HG03139 (cell line): ENCODE measurements at regions not wholly inside any gene's neighbourhood (a gene's known extent, or its start where the extent isn't known, plus 50 kb on each side); places are given as distances from the start of the nearest gene placed in this dataset.
A peak's percentile ranks its signal among the peaks of the same experiment; 100 is the strongest.
"Not testable (repeated sequence)": the region's sequence is repeated elsewhere in the genome, so short reads cannot be mapped to it uniquely, and the experiment has no call there.

Source experiments
- ATAC-seq: cut with Tn5 transposase; IDR thresholded peaks from one replicate; pipeline ENCODE4 v1.9.1; 2021; ENCODE audit not compliant: unreplicated experiment

GRCh38 chr12:42030588-42030987, 114.1 kb downstream of the GXYLT1 start:
- ATAC-seq: no peak

- no peak for ATAC-seq
These were observed 117.1 kb downstream of the GXYLT1 start for GRCh38 chr12:42027546-42027945.

GRCh38 chr12:42024495-42024830, 120.2 kb downstream of the GXYLT1 start:
- ATAC-seq: no peak

GRCh38 chr12:42023733-42024494, 120.8 kb downstream of the GXYLT1 start:
- peak; percentile 91 for ATAC-seq

GRCh38 chr12:42021937-42022336, 122.7 kb downstream of the GXYLT1 start:
- not testable (repeated sequence) for ATAC-seq

GRCh38 chr12:42021469-42021868, 123.2 kb downstream of the GXYLT1 start:
- no peak for ATAC-seq

GRCh38 chr12:42020226-42020625, 124.4 kb downstream of the GXYLT1 start:
- no peak for ATAC-seq

- no peak for ATAC-seq
These were observed 124.9 kb downstream of the GXYLT1 start for GRCh38 chr12:42019746-42020145.

- ATAC-seq: no peak
These were observed 127.6 kb downstream of the GXYLT1 start for GRCh38 chr12:42017051-42017450.

GRCh38 chr12:42015051-42015461, 129.6 kb downstream of the GXYLT1 start:
- ATAC-seq: no peak

- ATAC-seq: not testable (repeated sequence)
These were observed 132.2 kb downstream of the GXYLT1 start for GRCh38 chr12:42012501-42012900.

- no peak for ATAC-seq
These were observed 134.0 kb downstream of the GXYLT1 start for GRCh38 chr12:42010715-42011114.

GRCh38 chr12:42010257-42010656, 134.4 kb downstream of the GXYLT1 start:
- ATAC-seq: no peak

GRCh38 chr12:42008996-42009395, 135.7 kb downstream of the GXYLT1 start:
- ATAC-seq: no peak

GRCh38 chr12:42003031-42003430, 141.6 kb downstream of the GXYLT1 start:
- no peak for ATAC-seq

- ATAC-seq: no peak
These were observed 142.1 kb downstream of the GXYLT1 start for GRCh38 chr12:42002563-42002962.

GRCh38 chr12:41998436-41998835, 146.2 kb downstream of the GXYLT1 start:
- no peak for ATAC-seq

GRCh38 chr12:41993283-41993682, 151.4 kb downstream of the GXYLT1 start:
- ATAC-seq: no peak

GRCh38 chr12:41992692-41993215, 151.9 kb downstream of the GXYLT1 start:
- ATAC-seq: no peak

- peak; percentile 68 for ATAC-seq
These were observed 152.7 kb downstream of the GXYLT1 start for GRCh38 chr12:41992022-41992421.

- no peak for ATAC-seq
These were observed 156.0 kb downstream of the GXYLT1 start for GRCh38 chr12:41988715-41989114.

- ATAC-seq: not testable (repeated sequence)
These were observed 158.2 kb downstream of the GXYLT1 start for GRCh38 chr12:41986513-41986912.

GRCh38 chr12:41983856-41984255, 160.8 kb downstream of the GXYLT1 start:
- no peak for ATAC-seq
